Upper lobe of left lung (tissue), 4 donors: ENCODE measurements at regions not wholly inside any gene's neighbourhood (a gene's known extent, or its start where the extent isn't known, plus 50 kb on each side); places are given as distances from the start of the nearest gene placed in this dataset.

Experiments
- POLR2A ChIP-seq, 4 donors: fragments of 450-650 bp; IDR thresholded peaks; one replicate each; pipeline ENCODE4 v1.5.1; 2016 to 2017; ENCODE audit warnings: antibody characterized with exemption in 4 of 4, mild to moderate bottlenecking in 2 of 4
- POLR2AphosphoS5 ChIP-seq, 2 donors: sonication (generic); formaldehyde crosslinking; IDR thresholded peaks; one replicate each; pipeline ENCODE4 v1.5.1; 2017; ENCODE audit warnings: antibody characterized with exemption in 2 of 2

DNA sequence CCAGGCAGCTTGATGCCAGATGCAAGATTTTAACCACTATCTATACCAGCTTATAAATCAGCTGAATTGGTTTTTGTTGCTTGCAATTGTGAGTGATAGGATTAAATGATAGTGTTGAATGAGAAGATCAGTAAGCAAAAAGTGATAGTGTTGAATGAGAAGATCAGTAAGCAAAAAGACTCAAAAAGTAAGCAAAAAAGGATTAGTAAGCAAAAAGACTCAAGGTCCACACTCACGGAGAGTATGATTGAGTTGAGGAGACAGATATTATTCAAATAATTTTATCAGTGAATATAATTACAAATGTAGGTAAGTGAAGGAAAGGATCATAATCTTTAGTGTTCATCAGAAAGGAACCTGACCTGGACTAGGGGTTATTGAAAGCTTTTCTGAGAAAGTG is 58.0 kb upstream of the ARRDC3 start:
- TF ChIP-seq POLR2AphosphoS5 (IDR thresholded peaks at IDR 0.05) (no peak), POLR2A (IDR thresholded peaks at IDR 0.05) (no peak)
